ENCODE measurements at regions not wholly inside any gene's neighbourhood (a gene's known extent, or its start where the extent isn't known, plus 50 kb on each side); places are given as distances from the start of the nearest gene placed in this dataset.

- Histone ChIP-seq H3K27me3 (ENCODE audit: control insufficient read depth in 3 of 3, insufficient read depth in 3 of 3, low read length in 2 of 3) (no peaks in the 10 kb centered on the region), H3K27ac (ENCODE audit: low read depth in 1 of 2, low read length in 1 of 2) (no peak overlapping the region), H3K9me3 (ENCODE audit: control insufficient read depth in 4 of 4, insufficient read depth in 3 of 4, low read length in 3 of 4) (peaks cover 0 to 6% (median 0%) of the 10 kb centered on the region in 4 donors), H3K36me3 (ENCODE audit: control insufficient read depth in 4 of 4, insufficient read depth in 4 of 4, low read length in 4 of 4) (no peaks in the 10 kb centered on the region), H3K4me1 (ENCODE audit: control insufficient read depth in 5 of 5, insufficient read depth in 5 of 5, low read length in 5 of 5) (peaks cover 0 to 5% (median 0%) of the 10 kb centered on the region in 5 donors), H3K4me3 (no peak overlapping the region), H3K9ac (ENCODE audit: insufficient read depth in 1 of 2, low read length in 2 of 2) (no peak overlapping the region)
- no peak for ATAC-seq (ENCODE audit: insufficient read depth, low FRiP score)
- 42 to 47% methylated on average over 4 of the region's 4 CpGs for WGBS, 2 donors
- DNase-seq, result peak in 1 of 3 donors; percentile 2
- TF ChIP-seq, protein P1, sequence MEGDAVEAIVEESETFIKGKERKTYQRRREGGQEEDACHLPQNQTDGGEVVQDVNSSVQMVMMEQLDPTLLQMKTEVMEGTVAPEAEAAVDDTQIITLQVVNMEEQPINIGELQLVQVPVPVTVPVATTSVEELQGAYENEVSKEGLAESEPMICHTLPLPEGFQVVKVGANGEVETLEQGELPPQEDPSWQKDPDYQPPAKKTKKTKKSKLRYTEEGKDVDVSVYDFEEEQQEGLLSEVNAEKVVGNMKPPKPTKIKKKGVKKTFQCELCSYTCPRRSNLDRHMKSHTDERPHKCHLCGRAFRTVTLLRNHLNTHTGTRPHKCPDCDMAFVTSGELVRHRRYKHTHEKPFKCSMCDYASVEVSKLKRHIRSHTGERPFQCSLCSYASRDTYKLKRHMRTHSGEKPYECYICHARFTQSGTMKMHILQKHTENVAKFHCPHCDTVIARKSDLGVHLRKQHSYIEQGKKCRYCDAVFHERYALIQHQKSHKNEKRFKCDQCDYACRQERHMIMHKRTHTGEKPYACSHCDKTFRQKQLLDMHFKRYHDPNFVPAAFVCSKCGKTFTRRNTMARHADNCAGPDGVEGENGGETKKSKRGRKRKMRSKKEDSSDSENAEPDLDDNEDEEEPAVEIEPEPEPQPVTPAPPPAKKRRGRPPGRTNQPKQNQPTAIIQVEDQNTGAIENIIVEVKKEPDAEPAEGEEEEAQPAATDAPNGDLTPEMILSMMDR (IDR thresholded peaks at IDR 0.05; ENCODE audit: control extremely low read depth, extremely low read depth), result no peak
Observed at GRCh38 chr3:94362393-94362792, 299.5 kb downstream of the NSUN3 start.

DNA sequence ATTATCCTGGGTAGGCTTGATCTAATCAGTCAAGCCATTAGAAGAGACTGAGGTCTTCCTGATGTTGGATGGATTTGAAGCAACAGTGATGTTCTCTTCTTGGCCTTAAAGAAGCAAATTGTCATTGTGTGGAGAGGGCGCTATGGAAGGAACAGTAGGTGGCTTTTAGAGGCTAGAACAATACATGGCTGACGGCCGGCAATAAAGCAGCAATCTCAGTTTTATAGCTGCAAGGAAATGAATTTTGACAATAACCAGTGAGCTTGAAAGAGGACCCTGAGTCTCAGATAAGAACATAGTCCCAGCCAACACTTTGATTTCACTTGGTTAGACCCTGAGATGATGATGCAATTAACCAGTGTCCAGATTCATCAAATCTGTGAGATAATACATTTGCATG is 302.1 kb downstream of the NSUN3 start:
- no peak for ATAC-seq (ENCODE audit: insufficient read depth, low FRiP score)
- H3K4me3 ChIP-seq, result no peak overlapping the region

DNA sequence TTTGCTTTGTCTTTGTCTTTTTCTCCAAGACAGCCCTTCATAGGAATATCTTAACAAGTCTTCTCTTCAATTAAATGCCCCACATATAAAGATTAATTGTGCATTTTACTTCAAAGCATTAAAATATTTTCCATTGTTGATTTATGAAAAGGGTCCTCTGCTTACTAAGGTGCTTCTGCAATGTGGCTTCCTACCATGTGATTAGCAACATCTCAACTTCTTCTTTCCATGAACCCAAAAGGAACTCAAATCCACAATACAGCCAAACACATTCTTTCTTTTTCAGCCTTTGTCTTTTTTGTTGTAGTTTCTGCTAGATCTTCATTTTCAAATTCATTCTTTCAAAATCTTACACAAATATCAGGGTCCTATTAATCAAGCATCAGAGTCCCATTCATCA is 309.2 kb downstream of the NSUN3 start:
- H3K4me3 ChIP-seq, result no peak overlapping the region
- H3K27ac ChIP-seq (ENCODE audit: low read depth in 1 of 2, low read length in 1 of 2), result no peak overlapping the region
- no peaks in the 10 kb centered on the region for H3K36me3 ChIP-seq (ENCODE audit: control insufficient read depth in 4 of 4, insufficient read depth in 4 of 4, low read length in 4 of 4)
- no peak for DNase-seq
- no peak overlapping the region for H3K9ac ChIP-seq (ENCODE audit: insufficient read depth in 1 of 2, low read length in 2 of 2)
- H3K9me3 ChIP-seq (ENCODE audit: control insufficient read depth in 4 of 4, insufficient read depth in 3 of 4, low read length in 3 of 4), result peaks cover 0 to under 1% (median 0%) of the 10 kb centered on the region in 4 donors
- TF ChIP-seq, protein P1 (IDR thresholded peaks at IDR 0.05; ENCODE audit: control extremely low read depth, extremely low read depth), result no peak
- no peak for ATAC-seq (ENCODE audit: insufficient read depth, low FRiP score)
- H3K4me1 ChIP-seq (ENCODE audit: control insufficient read depth in 5 of 5, insufficient read depth in 5 of 5, low read length in 5 of 5), result no peaks in the 10 kb centered on the region
- no peaks in the 10 kb centered on the region for H3K27me3 ChIP-seq (ENCODE audit: control insufficient read depth in 3 of 3, insufficient read depth in 3 of 3, low read length in 2 of 3)

More for the DNA sequence above, 302.1 kb downstream of the NSUN3 start:
- no peak for DNase-seq
- TF ChIP-seq, protein P1 (IDR thresholded peaks at IDR 0.05; ENCODE audit: control extremely low read depth, extremely low read depth), result no peak
- Histone ChIP-seq H3K9me3 (ENCODE audit: control insufficient read depth in 4 of 4, insufficient read depth in 3 of 4, low read length in 3 of 4) (peaks cover 0 to 6% (median 0%) of the 10 kb centered on the region in 4 donors), H3K27me3 (ENCODE audit: control insufficient read depth in 3 of 3, insufficient read depth in 3 of 3, low read length in 2 of 3) (no peaks in the 10 kb centered on the region), H3K27ac (ENCODE audit: low read depth in 1 of 2, low read length in 1 of 2) (no peak overlapping the region), H3K9ac (ENCODE audit: insufficient read depth in 1 of 2, low read length in 2 of 2) (no peak overlapping the region), H3K36me3 (ENCODE audit: control insufficient read depth in 4 of 4, insufficient read depth in 4 of 4, low read length in 4 of 4) (no peaks in the 10 kb centered on the region), H3K4me1 (ENCODE audit: control insufficient read depth in 5 of 5, insufficient read depth in 5 of 5, low read length in 5 of 5) (peaks cover 0 to 5% (median 0%) of the 10 kb centered on the region in 5 donors)
- whole genome bisulfite sequencing, 2 donors, result 93 to 94% methylated on average over 3 of the region's 3 CpGs

DNA sequence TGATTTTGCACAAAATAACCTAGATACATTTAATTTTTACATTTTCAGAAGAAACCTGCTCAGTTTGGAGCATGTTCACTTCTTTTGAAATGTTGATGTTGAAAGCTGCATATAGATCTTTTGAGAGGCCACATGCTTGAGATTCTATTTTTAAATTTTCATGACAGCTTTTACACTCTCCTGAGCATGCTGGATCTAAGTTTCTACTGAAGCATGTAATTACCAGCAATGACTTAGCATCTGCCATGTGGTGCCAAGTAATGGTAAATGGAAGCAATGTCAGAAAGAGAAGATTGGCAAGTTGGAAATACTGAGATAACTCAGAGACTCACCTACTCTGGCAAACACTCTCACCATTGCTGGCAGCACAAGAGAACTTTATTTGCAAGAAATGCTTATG is 310.6 kb downstream of the NSUN3 start:
- H3K4me1 ChIP-seq (ENCODE audit: control insufficient read depth in 5 of 5, insufficient read depth in 5 of 5, low read length in 5 of 5), result no peaks in the 10 kb centered on the region
- no peak for ATAC-seq (ENCODE audit: insufficient read depth, low FRiP score)
- DNase-seq, result no peak
- H3K9ac ChIP-seq (ENCODE audit: insufficient read depth in 1 of 2, low read length in 2 of 2), result no peak overlapping the region
- TF ChIP-seq, protein P1 (IDR thresholded peaks at IDR 0.05; ENCODE audit: control extremely low read depth, extremely low read depth), result no peak
- no peak overlapping the region for H3K27ac ChIP-seq (ENCODE audit: low read depth in 1 of 2, low read length in 1 of 2)
- no peak overlapping the region for H3K4me3 ChIP-seq
- no peaks in the 10 kb centered on the region for H3K9me3 ChIP-seq (ENCODE audit: control insufficient read depth in 4 of 4, insufficient read depth in 3 of 4, low read length in 3 of 4)
- no peaks in the 10 kb centered on the region for H3K27me3 ChIP-seq (ENCODE audit: control insufficient read depth in 3 of 3, insufficient read depth in 3 of 3, low read length in 2 of 3)
- no peaks in the 10 kb centered on the region for H3K36me3 ChIP-seq (ENCODE audit: control insufficient read depth in 4 of 4, insufficient read depth in 4 of 4, low read length in 4 of 4)
